GM23338 (cell line): ENCODE measurements at regions not wholly inside any gene's neighbourhood (a gene's known extent, or its start where the extent isn't known, plus 50 kb on each side); places are given as distances from the start of the nearest gene placed in this dataset.

Experiments used
- CREB1 ChIP-seq: fragments of 250-450 bp; sonication (Bioruptor Pico); IDR thresholded peaks from 2 replicates; pipeline ENCODE4 v1.5.0; 2020; ENCODE audit warnings: low read depth, mild to moderate bottlenecking, moderate library complexity
- EZH2 ChIP-seq: fragments of 200-600 bp; sonication (generic); IDR thresholded peaks from one replicate; pipeline ENCODE4 v1.8.0; 2017; ENCODE audit warnings: antibody characterized with exemption, mild to moderate bottlenecking, low read depth; ENCODE audit not compliant: unreplicated experiment
- EZH2phosphoT487 ChIP-seq: fragments of 200-600 bp; sonication (generic); IDR thresholded peaks from one replicate; pipeline ENCODE4 v1.8.1; 2018; ENCODE audit warnings: antibody characterized with exemption; ENCODE audit not compliant: unreplicated experiment
- JUNB ChIP-seq: IDR thresholded peaks from one replicate; pipeline ENCODE4 v1.6.1; 2016; ENCODE audit warnings: antibody characterized with exemption; ENCODE audit not compliant: unreplicated experiment
- NANOG ChIP-seq: IDR thresholded peaks from 2 replicates; pipeline ENCODE4 v1.6.1; 2016; ENCODE audit warnings: antibody characterized with exemption, borderline replicate concordance
- POLR2AphosphoS5 ChIP-seq: IDR thresholded peaks from 2 replicates; pipeline ENCODE4 v1.6.1; 2016; ENCODE audit warnings: antibody characterized with exemption, low read depth
- REST ChIP-seq: IDR thresholded peaks from one replicate; pipeline ENCODE4 v1.6.1; 2018; ENCODE audit warnings: antibody characterized with exemption; ENCODE audit not compliant: unreplicated experiment
- STAT1 ChIP-seq: IDR thresholded peaks from one replicate; pipeline ENCODE4 v1.6.1; 2016; ENCODE audit warnings: antibody characterized with exemption; ENCODE audit not compliant: unreplicated experiment
- ZNF331 ChIP-seq: fragments of 250-450 bp; sonication (Bioruptor Pico); IDR thresholded peaks from 2 replicates; pipeline ENCODE4 v1.5.0; 2020; ENCODE audit warnings: low read depth, mild to moderate bottlenecking, moderate library complexity
- TF ChIP-seq, protein P1 (sequence below), 2 experiments: fragments of 200-600 bp in 1 of 2; sonication (generic) in 1 of 2; conservative IDR thresholded peaks; 2 replicates each; pipeline versions ENCODE4 v1.5.1 to v1.6.1; 2016 to 2017; ENCODE audit warnings: antibody characterized with exemption in 2 of 2, low read depth in 2 of 2, mild to moderate bottlenecking in 2 of 2, moderate library complexity in 1 of 2
- TF ChIP-seq, protein P2 (sequence below): IDR thresholded peaks from 2 replicates; pipeline ENCODE4 v1.6.1; 2016; ENCODE audit warnings: antibody characterized with exemption

DNA sequence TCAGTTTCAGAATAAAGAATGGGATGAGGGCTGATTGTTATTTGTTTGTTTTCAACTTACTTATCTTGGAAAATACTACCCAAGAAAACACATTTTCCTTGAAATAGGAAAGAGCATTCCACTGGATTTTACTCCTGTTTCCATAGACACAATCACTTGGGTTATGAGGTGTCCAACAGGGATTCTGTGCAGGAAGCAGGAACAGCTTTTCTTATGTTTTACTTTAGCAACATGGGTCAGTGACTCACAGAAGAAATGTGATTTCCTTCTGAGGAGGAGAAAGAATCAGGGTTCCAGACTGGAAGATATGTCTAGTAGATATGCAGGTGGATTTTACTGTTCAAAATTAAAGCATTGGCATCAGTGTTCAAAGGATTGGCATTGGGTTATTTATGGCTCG lies 180.8 kb upstream of the GPC6 start:
- TF ChIP-seq, protein P1, sequence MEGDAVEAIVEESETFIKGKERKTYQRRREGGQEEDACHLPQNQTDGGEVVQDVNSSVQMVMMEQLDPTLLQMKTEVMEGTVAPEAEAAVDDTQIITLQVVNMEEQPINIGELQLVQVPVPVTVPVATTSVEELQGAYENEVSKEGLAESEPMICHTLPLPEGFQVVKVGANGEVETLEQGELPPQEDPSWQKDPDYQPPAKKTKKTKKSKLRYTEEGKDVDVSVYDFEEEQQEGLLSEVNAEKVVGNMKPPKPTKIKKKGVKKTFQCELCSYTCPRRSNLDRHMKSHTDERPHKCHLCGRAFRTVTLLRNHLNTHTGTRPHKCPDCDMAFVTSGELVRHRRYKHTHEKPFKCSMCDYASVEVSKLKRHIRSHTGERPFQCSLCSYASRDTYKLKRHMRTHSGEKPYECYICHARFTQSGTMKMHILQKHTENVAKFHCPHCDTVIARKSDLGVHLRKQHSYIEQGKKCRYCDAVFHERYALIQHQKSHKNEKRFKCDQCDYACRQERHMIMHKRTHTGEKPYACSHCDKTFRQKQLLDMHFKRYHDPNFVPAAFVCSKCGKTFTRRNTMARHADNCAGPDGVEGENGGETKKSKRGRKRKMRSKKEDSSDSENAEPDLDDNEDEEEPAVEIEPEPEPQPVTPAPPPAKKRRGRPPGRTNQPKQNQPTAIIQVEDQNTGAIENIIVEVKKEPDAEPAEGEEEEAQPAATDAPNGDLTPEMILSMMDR (conservative IDR thresholded peaks at IDR 0.05; ENCODE audit: low read depth in 2 of 2), result no peak
- no peak for TF ChIP-seq POLR2AphosphoS5
- no peak for TF ChIP-seq REST
- TF ChIP-seq EZH2, result no peak
- TF ChIP-seq CREB1 (CRISPR knock-in tag), result no peak
- TF ChIP-seq EZH2phosphoT487, result no peak
- no peak for TF ChIP-seq NANOG
- TF ChIP-seq JUNB, result no peak
- TF ChIP-seq, protein P2, sequence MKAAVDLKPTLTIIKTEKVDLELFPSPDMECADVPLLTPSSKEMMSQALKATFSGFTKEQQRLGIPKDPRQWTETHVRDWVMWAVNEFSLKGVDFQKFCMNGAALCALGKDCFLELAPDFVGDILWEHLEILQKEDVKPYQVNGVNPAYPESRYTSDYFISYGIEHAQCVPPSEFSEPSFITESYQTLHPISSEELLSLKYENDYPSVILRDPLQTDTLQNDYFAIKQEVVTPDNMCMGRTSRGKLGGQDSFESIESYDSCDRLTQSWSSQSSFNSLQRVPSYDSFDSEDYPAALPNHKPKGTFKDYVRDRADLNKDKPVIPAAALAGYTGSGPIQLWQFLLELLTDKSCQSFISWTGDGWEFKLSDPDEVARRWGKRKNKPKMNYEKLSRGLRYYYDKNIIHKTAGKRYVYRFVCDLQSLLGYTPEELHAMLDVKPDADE, result no peak
- no peak for TF ChIP-seq STAT1
- TF ChIP-seq ZNF331, result no peak
